ENCODE measurements at regions not wholly inside any gene's neighbourhood (a gene's known extent, or its start where the extent isn't known, plus 50 kb on each side); places are given as distances from the start of the nearest gene placed in this dataset.

- TF ChIP-seq CTCF (IDR thresholded peaks at IDR 0.05) (no peak), POLR2A (IDR thresholded peaks at IDR 0.05) (no peak)
Measured at GRCh38 chr11:131109257-131109656, 193.0 kb upstream of the SNX19 start.

All from thyroid gland (tissue), 4 donors.